WERI-Rb-1 (cell line): ENCODE measurements at regions not wholly inside any gene's neighbourhood (a gene's known extent, or its start where the extent isn't known, plus 50 kb on each side); places are given as distances from the start of the nearest gene placed in this dataset.

Source experiments
- DNase-seq: peaks from one replicate; pipeline ENCODE4 v3.0.0-alpha.2; 2020
- H3K27ac ChIP-seq: fragments of 250-450 bp; sonication (Bioruptor Pico); 2 replicates; pipeline ENCODE4 v1.5.1; 2020; ENCODE audit warnings: mild to moderate bottlenecking, moderate library complexity
- H3K27me3 ChIP-seq: fragments of 250-450 bp; sonication (Bioruptor Pico); 2 replicates; pipeline ENCODE4 v1.5.1; 2021; ENCODE audit warnings: mild to moderate bottlenecking, low read depth, moderate library complexity; ENCODE audit not compliant: insufficient read depth, severe bottlenecking
- H3K36me3 ChIP-seq: fragments of 250-450 bp; sonication (Bioruptor Pico); 2 replicates; pipeline ENCODE4 v1.5.1; 2020; ENCODE audit warnings: mild to moderate bottlenecking, moderate library complexity
- H3K4me3 ChIP-seq: 2 replicates; pipeline ENCODE4 v1.5.1; 2011; ENCODE audit warnings: low read depth, mild to moderate bottlenecking, control low read depth, low read length
- H3K9me3 ChIP-seq: fragments of 250-450 bp; sonication (Bioruptor Pico); 2 replicates; pipeline ENCODE4 v1.5.1; 2021; ENCODE audit warnings: mild to moderate bottlenecking, moderate library complexity; ENCODE audit not compliant: severe bottlenecking
- CTCF ChIP-seq: IDR thresholded peaks from 2 replicates; pipeline ENCODE4 v1.5.1; 2011; ENCODE audit warnings: low read depth, mild to moderate bottlenecking, control low read depth, inconsistent platforms, low read length

- Histone ChIP-seq H3K36me3 (no peaks in the 10 kb centered on the region), H3K27ac (peak overlapping the region; percentile 30), H3K9me3 (no peaks in the 10 kb centered on the region), H3K27me3 (no peaks in the 10 kb centered on the region), H3K4me3 (no peak overlapping the region)
- no peak for DNase-seq
- TF ChIP-seq CTCF: no peak
Measured at GRCh38 chr16:9152649-9153501, 61.4 kb downstream of the HAPSTR1 start.

GRCh38 chr16:9153502-9153864 lies 62.0 kb downstream of the HAPSTR1 start:
- Histone ChIP-seq H3K27ac (no peak overlapping the region), H3K9me3 (no peaks in the 10 kb centered on the region), H3K36me3 (no peaks in the 10 kb centered on the region), H3K27me3 (no peaks in the 10 kb centered on the region), H3K4me3 (no peak overlapping the region)
- no peak for DNase-seq
- TF ChIP-seq CTCF: no peak

GRCh38 chr16:9154567-9155410 lies 63.3 kb downstream of the HAPSTR1 start:
- H3K9me3 ChIP-seq: no peaks in the 10 kb centered on the region
- peak overlapping the region; percentile 62 for H3K27ac ChIP-seq
- TF ChIP-seq CTCF: no peak
- peak; percentile 70 for DNase-seq
- peak overlapping the region; percentile 16 for H3K4me3 ChIP-seq
- H3K36me3 ChIP-seq: no peaks in the 10 kb centered on the region
- no peaks in the 10 kb centered on the region for H3K27me3 ChIP-seq

GRCh38 chr16:9155871-9156270 lies 64.4 kb downstream of the HAPSTR1 start:
- no peaks in the 10 kb centered on the region for H3K36me3 ChIP-seq
- H3K27ac ChIP-seq: no peak overlapping the region
- DNase-seq: no peak
- H3K9me3 ChIP-seq: no peaks in the 10 kb centered on the region
- TF ChIP-seq CTCF: no peak
- no peaks in the 10 kb centered on the region for H3K27me3 ChIP-seq
- H3K4me3 ChIP-seq: no peak overlapping the region

GRCh38 chr16:9159839-9160550 lies 68.6 kb downstream of the HAPSTR1 start:
- H3K9me3 ChIP-seq: no peaks in the 10 kb centered on the region
- peak; percentile 91 for TF ChIP-seq CTCF
- H3K27me3 ChIP-seq: no peaks in the 10 kb centered on the region
- H3K36me3 ChIP-seq: no peaks in the 10 kb centered on the region
- H3K4me3 ChIP-seq: no peak overlapping the region
- peak; percentile 96 for DNase-seq
- peak overlapping the region; percentile 58 for H3K27ac ChIP-seq
